Gastrocnemius medialis (tissue), 4 donors: ENCODE measurements at regions not wholly inside any gene's neighbourhood (a gene's known extent, or its start where the extent isn't known, plus 50 kb on each side); places are given as distances from the start of the nearest gene placed in this dataset.
"Not testable (repeated sequence)": the region's sequence is repeated elsewhere in the genome, so short reads cannot be mapped to it uniquely, and the experiment has no call there.

Source experiments
- CTCF ChIP-seq, 5 experiments: fragments of 450-650 bp in 3 of 5; fragments of 200-600 bp in 2 of 5; sonication (generic) in 2 of 5; IDR thresholded peaks in 4 of 5; conservative IDR thresholded peaks in 1 of 5; 1 replicate in 4 of 5; 2 replicates in 1 of 5; pipeline ENCODE4 v1.5.1; 2016 to 2019; ENCODE audit warnings: antibody characterized with exemption in 5 of 5, mild to moderate bottlenecking in 3 of 5, moderate library complexity in 3 of 5
- POLR2A ChIP-seq, 2 donors: fragments of 450-650 bp; IDR thresholded peaks; one replicate each; pipeline ENCODE4 v1.6.1; 2017; ENCODE audit warnings: antibody characterized with exemption in 2 of 2, mild to moderate bottlenecking in 2 of 2, moderate library complexity in 2 of 2

- not testable (repeated sequence) for TF ChIP-seq CTCF (IDR thresholded peaks at IDR 0.05 in 4 of 5, conservative IDR thresholded peaks at IDR 0.05 in 1 of 5); POLR2A (IDR thresholded peaks at IDR 0.05)
Observed at GRCh38 chr14:105684056-105684455, 157.7 kb downstream of the TMEM121 start.
